Body of pancreas (tissue), 4 donors: ENCODE measurements at regions not wholly inside any gene's neighbourhood (a gene's known extent, or its start where the extent isn't known, plus 50 kb on each side); places are given as distances from the start of the nearest gene placed in this dataset.

ENCODE experiments used
- ATAC-seq: fragments of 150-250 bp; one replicate; pipeline ENCODE4 v1.9.1; 2016
- DNase-seq, 4 donors: peaks; one replicate each; pipeline ENCODE4 v3.0.0-alpha.2; 2019
- H3K27ac ChIP-seq, 4 donors: fragments of 200-600 bp; sonication (generic); 1 replicate in 3 of 4; 2 replicates in 1 of 4; pipeline versions ENCODE4 v1.5.1 to v1.6.1; 2016 to 2019; ENCODE audit warnings: mild to moderate bottlenecking in 1 of 4, mixed read lengths in 1 of 4, moderate library complexity in 1 of 4
- H3K27me3 ChIP-seq, 2 donors: fragments of 200-600 bp; sonication (generic); one replicate each; pipeline ENCODE4 v1.6.0; 2016; ENCODE audit warnings: mild to moderate bottlenecking in 1 of 2
- H3K36me3 ChIP-seq, 2 donors: fragments of 200-600 bp; sonication (generic); replicated peaks in 1 of 2; 2 replicates each; pipeline ENCODE4 v1.5.1; 2016; ENCODE audit warnings: low read depth in 2 of 2; ENCODE audit not compliant: insufficient read depth in 1 of 2
- H3K4me1 ChIP-seq: fragments of 200-600 bp; sonication (generic); one replicate; pipeline ENCODE4 v1.6.0; 2016
- H3K4me3 ChIP-seq, 2 donors: fragments of 200-600 bp; sonication (generic); 1 replicate in 1 of 2; 2 replicates in 1 of 2; pipeline ENCODE4 v1.5.1; 2016 to 2019
- H3K9me3 ChIP-seq, 3 donors: fragments of 200-600 bp; sonication (generic); 1 replicate in 2 of 3; 2 replicates in 1 of 3; pipeline ENCODE4 v1.5.1; 2016
- CTCF ChIP-seq, 7 experiments: fragments of 450-650 bp in 4 of 7; fragments of 200-600 bp in 3 of 7; sonication (generic) in 3 of 7; IDR thresholded peaks; one replicate each; pipeline ENCODE4 v1.5.1; 2016 to 2019; ENCODE audit warnings: antibody characterized with exemption in 7 of 7
- POLR2A ChIP-seq, 3 donors: fragments of 450-650 bp; IDR thresholded peaks; one replicate each; pipeline ENCODE4 v1.6.1; 2016; ENCODE audit warnings: antibody characterized with exemption in 3 of 3, mild to moderate bottlenecking in 2 of 3
- WGBS, 2 donors: methylation state at CpG; one replicate each; pipeline ENCODE4 v1.1.5; 2017; 5-methylcytosine and 5-hydroxymethylcytosine counted together
- intact Hi-C: fragments of 100-400 bp; cut with DNase I; formaldehyde crosslinking; loops from one replicate; pipeline ENCODE4 v1.15.1; 2023

- intact Hi-C loops = no loop called here
- TF ChIP-seq CTCF (IDR thresholded peaks at IDR 0.05) = no peak
- no peak for TF ChIP-seq POLR2A (IDR thresholded peaks at IDR 0.05)
- H3K4me3 ChIP-seq = no peak overlapping the region
- DNase-seq (no peak), ATAC-seq (no peak)
- no peaks in the 10 kb centered on the region for H3K9me3 ChIP-seq
- WGBS, 2 donors = 67 to 74% methylated on average over 5 of the region's 5 CpGs
- H3K27ac ChIP-seq = no peak overlapping the region
- no peaks in the 10 kb centered on the region for H3K27me3 ChIP-seq
- H3K4me1 ChIP-seq = no peaks in the 10 kb centered on the region
- no peaks in the 10 kb centered on the region for H3K36me3 ChIP-seq
These were observed 213.5 kb upstream of the RND3 start for GRCh38 chr2:150700666-150701580.

DNA sequence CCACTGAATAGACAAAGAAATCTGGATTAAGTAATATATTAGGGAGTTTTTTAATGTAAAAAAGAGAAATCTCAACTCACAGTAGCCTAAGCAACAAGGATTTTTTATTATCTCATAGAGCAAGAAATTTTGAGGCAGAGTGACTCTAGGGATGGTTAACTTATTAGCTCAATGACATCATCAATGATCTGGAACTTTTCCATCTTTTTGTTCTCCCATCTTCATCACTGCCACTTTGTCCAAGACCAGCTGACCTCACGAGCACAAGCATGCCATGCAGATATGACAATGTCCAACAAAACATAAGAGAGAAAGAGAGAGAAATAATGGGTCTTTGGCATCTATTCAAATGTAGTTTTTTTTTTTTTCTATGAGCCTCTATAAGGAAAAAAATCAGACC is 211.8 kb upstream of the RND3 start:
- DNase-seq (no peak), ATAC-seq (no peak)
- H3K27me3 ChIP-seq = no peaks in the 10 kb centered on the region
- H3K9me3 ChIP-seq = no peaks in the 10 kb centered on the region
- WGBS, 2 donors = 18 to 34% methylated on average over 1 of the region's 1 CpG
- no peak for TF ChIP-seq CTCF (IDR thresholded peaks at IDR 0.05)
- no peak for TF ChIP-seq POLR2A (IDR thresholded peaks at IDR 0.05)
- no peak overlapping the region for H3K4me3 ChIP-seq
- intact Hi-C loops = no loop called here
- H3K36me3 ChIP-seq = no peaks in the 10 kb centered on the region
- no peaks in the 10 kb centered on the region for H3K4me1 ChIP-seq
- H3K27ac ChIP-seq = no peak overlapping the region

DNA sequence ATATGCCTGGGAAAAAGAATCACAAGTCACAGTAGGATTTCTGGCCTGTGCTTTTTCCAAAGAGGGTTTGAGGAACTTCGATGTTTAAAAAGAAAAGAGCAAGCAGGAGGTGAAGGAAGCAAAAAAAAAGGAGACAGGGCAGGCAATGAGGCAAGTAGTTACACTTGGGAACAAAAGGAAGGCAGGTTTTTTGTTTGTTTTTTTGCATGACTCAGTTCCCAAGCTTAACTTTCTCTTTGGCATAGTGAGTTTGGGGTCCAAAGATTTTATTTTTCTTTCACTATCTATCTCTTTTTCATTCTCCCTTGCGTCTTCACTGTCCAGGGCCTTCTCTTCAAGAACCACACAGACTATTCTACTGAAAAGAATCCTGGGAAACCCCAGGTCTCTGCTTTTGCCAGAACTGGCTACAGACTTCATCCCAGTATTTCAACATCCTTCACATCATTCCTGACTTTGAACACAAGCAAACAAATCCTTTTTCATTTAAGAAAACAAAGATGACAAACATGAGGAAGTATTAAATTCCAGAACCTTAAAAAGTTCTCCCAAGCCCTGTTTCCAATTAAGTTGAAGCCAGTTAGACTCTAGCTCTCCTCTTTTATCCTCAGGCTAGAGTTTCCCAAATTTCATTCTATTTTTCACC is 210.7 kb upstream of the RND3 start:
- Histone ChIP-seq H3K36me3 (no peaks in the 10 kb centered on the region), H3K4me1 (no peaks in the 10 kb centered on the region), H3K27me3 (no peaks in the 10 kb centered on the region), H3K27ac (no peak overlapping the region), H3K4me3 (no peak overlapping the region), H3K9me3 (no peaks in the 10 kb centered on the region)
- DNase-seq (no peak), ATAC-seq (no peak)
- intact Hi-C loops = no loop called here
- TF ChIP-seq CTCF (IDR thresholded peaks at IDR 0.05) (no peak), POLR2A (IDR thresholded peaks at IDR 0.05) (no peak)
- 51 to 52% methylated on average over 2 of the region's 2 CpGs for WGBS, 2 donors

DNA sequence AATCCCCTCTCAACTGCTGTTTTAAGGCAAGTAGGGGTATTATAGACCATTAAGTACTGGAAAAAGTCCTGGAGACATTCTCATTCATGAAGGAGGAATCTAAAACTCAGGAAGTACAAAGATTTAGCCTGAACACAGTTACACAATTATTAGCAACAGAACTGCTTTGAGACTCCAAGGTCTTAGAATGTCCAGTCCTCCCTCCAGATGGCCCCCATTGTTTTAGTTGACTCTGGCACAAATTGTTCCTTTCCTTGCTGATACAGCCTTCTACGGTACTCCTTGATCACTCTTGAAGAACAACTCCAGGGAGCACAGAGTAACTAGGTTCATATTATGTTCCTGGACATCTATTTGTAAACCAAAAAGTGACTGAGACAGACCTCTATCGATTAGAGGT is 210.1 kb upstream of the RND3 start:
- Histone ChIP-seq H3K27ac (no peak overlapping the region), H3K36me3 (no peaks in the 10 kb centered on the region)

More for the DNA sequence above, 210.1 kb upstream of the RND3 start:
- no peak for DNase-seq
- Histone ChIP-seq H3K4me3 (no peak overlapping the region), H3K9me3 (no peaks in the 10 kb centered on the region), H3K27me3 (no peaks in the 10 kb centered on the region), H3K4me1 (no peaks in the 10 kb centered on the region)
- no peak for ATAC-seq
- 75 to 83% methylated on average over 2 of the region's 2 CpGs for WGBS, 2 donors
- intact Hi-C loops = no loop called here
- TF ChIP-seq POLR2A (IDR thresholded peaks at IDR 0.05) (no peak), CTCF (IDR thresholded peaks at IDR 0.05) (no peak)
